GM18519 (cell line): ENCODE measurements at regions not wholly inside any gene's neighbourhood (a gene's known extent, or its start where the extent isn't known, plus 50 kb on each side); places are given as distances from the start of the nearest gene placed in this dataset.
A peak's percentile ranks its signal among the peaks of the same experiment; 100 is the strongest.
"Not testable (repeated sequence)": the region's sequence is repeated elsewhere in the genome, so short reads cannot be mapped to it uniquely, and the experiment has no call there.

Experiments used
- ATAC-seq: cut with Tn5 transposase; IDR thresholded peaks from one replicate; pipeline ENCODE4 v1.9.1; 2021; ENCODE audit warnings: mild to moderate bottlenecking, moderate library complexity; ENCODE audit not compliant: unreplicated experiment, low FRiP score

DNA sequence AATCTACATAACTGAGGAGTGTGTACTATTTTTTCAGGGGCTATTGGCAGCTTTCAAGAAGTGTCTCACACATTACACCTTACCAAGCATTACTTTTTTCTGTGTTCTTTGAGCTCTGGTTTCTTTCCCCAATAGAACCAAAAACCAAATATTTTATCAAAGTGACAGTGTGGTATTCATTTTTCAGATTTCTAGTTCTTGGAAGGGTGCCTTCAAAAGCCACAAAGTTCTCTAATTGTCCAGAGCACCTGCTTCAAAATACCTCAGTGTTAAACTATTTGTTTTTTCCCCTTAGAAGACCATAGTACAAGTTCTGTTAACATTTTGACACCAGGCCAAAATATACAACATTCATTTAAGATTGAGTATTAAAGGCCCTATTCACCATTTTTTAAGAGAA lies 515.7 kb downstream of the ETNK1 start:
- ATAC-seq, result no peak

DNA sequence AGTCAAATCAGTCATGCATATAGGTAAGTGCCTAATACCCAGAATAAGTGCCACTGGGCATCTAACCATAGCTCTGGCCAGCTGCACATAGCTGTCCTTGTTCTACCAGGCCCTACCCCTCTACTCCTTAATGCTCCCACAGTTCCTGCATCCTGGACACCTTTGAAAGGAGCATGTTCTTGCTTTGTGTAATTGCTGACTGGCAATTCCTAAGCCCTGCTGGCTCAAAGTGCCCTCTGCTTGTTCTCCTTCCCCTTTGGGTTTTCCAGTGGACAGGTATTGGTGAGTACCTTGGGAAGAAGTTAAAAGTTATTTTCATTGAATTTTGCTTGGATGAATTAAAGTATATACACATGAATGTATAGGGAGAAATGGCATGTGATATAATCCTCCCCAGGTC lies 516.4 kb downstream of the ETNK1 start:
- no peak for ATAC-seq

DNA sequence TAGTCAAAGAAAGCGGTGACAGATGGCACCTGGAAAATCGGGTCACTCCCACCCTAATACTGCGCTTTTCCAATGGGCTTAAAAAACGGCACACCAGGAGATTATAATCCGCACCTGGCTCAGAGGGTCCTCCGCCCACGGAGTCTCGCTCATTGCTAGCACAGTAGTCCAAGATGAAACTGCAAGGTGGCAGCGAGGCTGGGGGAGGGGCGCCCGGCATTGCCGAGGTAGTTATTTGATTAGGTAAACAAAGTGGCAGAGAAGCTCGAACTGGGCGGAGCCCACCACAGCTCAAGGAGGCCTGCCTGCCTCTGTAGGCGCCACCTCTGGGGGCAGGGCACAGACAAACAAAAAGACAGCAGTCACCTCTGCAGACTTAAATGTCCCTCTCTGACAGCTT lies 521.1 kb downstream of the ETNK1 start:
- ATAC-seq, result not testable (repeated sequence)

DNA sequence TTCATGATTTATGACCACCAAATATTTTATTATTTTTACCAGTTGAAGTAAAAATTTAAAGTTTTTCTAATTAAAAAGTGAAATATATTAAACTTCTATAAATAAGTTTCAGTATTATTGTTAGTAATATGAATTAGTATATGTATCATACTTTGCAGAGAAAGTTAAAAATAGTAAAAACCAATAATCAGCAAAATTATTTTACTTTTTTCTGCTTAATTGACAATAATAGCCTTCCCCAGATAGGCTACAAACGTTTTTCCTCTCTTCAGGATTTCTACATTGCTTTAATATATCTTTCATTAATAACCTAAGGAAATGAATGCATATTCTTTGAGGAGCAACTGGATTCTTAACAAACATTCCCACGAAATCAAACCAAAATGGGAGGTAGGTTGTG lies 543.5 kb downstream of the ETNK1 start:
- no peak for ATAC-seq

DNA sequence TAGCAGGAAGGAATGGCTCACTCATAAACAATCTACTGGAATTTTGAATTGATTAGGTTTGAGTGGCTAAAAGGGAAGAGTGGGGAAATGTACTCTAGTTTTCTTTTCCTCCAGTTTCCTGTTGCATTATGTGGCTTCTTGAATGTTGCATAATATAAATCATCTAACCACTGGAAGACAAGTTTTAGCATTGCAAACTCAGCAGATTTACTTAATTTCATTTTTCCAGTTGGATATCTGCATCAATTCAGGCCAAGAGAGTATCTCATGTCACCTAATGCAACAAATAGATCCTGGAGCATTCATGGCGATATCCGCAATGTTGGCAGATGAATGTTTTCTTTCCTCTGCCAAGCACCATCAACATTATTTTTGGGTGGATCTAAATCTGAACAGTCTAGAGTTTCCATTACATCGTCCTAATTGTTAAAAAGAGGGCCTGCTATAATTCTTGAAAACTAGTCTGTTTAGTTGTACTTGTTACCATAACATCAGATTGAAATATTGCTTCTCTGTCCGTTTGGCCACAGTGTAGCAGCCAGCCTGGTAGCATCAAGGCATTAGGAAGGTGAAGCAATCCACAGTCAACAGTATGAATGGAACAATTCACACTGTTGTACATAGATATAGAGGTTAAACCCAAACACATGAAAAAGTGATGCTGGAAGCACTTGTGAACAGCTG lies 544.2 kb downstream of the ETNK1 start:
- ATAC-seq, result no peak

DNA sequence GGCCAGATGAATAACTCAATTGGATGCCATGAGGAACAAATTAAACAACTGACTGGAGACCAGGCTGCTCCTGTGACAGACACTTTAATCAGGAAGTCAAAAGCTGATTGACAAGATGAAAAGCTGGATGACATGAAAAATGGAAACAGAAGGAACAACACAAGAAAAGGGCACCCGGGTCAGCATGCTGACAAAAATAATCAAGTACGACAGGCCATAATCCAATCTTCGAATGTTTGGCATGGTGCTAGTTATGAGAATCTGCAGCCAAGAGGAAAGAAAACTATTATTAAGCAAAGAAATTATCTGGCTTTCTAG lies 544.7 kb downstream of the ETNK1 start:
- ATAC-seq, result no peak

DNA sequence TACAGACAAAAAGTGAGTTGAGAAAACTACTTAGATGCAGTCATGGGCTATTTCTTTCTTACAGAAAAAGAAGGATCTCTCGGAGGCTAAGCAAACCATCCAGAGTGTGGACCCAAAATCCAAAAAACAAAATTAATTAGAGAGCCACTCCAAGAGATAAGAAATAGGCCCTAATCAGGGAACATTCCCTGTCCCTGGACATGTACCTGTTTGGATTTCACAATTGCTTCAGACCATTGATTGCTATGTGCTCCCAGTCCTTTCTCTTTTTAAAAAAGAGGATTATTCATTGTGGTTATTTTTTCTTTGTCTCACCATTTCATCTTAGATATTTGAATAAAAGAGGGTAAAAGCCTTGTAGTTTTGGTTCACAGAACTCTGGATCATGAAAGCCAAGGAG lies 549.9 kb downstream of the ETNK1 start:
- ATAC-seq, result no peak

DNA sequence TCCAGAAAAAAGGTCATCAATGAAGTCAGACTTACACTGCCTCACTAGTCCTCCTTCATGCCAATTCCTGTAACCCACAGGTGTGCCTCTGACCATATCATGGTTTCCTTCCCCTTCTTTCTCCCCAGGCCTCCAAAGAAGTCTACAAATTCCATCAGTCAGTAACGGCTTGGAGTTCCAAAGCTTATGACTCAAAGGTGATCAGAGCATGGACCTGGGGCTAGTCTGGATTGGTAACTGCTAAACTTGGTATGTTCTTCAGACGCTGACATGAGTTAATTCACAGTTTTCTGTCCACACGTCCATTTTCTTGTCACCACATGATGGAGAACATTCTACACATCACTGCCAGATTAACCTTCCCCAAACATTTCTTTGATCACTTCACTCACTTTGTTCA lies 560.4 kb downstream of the ETNK1 start:
- ATAC-seq, result no peak

DNA sequence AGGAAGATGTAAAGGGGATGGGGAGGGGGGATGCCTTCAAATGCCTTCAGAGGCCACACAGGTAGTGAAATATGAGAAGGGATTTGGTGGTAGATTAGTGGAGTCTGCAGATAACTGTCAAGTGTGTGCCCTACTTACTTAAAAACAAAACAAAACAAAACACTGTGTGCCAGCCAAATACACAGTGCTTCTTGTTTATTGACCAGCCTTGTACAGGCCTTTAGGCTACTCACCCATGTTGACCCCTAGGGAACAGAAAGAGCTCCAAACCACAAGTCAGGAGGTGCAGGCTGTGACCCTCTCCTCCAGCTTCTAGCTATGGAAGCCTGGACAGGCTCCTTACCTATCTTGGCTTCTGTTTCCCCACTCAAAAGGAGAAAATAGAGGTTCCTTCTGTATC lies 562.0 kb downstream of the ETNK1 start:
- no peak for ATAC-seq

DNA sequence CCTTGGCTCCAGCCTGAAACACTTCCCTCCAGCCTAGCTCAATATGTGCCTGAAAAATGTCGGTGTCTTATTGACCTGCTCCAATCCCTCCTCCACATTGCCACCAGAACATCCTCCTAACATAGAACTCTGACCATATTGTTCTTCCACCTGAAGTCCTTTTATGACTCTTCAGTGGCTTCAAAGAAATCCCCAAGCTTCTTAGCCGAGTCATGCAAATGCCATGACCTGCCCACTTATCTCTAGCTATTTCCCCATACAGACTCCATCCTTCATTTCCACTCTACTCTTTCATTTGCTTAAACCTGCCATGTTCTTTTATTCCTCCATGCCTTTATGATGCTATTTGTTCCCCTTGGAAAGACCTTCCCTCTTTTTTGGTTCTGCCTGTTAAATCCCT lies 568.6 kb downstream of the ETNK1 start:
- ATAC-seq, result no peak

DNA sequence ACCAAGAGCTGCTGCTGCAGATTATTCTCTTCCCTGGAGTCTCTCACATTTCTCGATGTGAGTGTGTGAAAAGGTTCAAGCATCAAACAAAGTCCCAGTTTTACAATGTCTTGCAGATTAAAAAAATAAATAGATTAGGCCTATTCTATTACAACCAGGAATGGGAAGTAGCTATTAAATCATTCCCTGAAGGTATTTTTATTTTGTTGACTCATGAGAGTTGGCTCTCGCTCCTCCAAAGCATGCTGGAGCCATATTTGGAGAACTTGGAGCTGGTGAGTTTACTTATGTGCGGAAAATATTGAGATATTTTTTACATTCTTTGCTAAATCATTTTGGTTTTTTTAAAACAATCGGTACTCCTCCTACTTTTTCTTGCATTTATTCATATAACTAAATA lies 572.3 kb downstream of the ETNK1 start:
- no peak for ATAC-seq

DNA sequence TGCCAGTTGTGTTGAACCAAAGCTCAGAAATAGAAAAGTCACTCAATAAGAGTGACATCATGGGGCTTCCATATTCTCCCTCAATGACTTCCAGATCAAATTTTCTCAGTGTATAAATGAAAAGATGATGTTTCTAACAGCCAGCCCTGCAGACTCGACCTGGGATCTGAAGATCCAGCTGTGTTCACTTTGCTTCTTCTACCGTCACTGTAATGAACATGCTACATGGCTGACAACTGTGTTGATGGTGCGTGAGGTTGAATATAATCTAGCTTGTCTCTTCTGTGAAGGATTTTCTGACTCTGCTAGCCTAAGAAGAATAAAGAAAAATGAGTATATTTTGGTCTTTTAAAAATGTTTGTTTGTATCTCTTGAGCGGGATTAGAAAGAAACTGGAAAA lies 577.8 kb downstream of the ETNK1 start:
- no peak for ATAC-seq

DNA sequence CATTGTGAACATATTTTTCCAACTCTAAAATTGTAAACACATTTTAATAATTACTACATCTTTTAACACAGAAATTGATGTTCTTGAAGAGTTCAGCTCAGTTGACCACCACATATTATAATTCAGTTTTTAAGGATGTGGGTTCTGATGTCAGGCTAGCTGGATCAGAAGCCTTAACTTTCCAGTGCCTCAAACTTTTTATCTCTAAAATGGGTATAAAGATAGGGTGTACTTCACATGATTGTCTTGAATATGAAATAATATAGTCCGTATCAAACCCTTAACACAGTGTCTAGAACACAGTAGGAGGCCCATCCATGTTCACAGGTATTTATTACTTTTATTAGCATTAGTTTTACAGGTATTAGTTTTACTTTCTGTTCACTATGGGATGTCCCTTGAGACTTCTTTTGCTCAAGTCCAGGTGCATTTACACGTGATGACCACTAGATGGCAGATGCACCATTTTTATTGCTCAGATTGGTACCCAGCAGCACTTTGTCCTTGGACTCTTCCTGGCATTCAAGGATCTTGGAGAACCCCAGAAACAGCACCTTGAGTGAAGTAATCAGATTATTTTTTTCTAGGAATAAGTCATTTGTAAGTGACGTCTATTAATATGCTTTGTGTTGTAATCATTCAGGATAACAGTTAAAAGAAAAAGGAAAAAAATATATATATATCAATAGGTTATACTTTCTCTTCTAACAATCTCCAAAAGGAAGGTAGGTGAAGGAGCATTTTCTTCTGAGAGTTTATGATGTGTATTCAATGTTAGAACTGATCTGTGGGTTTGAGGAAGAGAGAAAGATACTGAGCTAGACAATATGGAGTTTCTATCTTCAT lies 580.2 kb downstream of the ETNK1 start:
- peak; percentile 90 for ATAC-seq

DNA sequence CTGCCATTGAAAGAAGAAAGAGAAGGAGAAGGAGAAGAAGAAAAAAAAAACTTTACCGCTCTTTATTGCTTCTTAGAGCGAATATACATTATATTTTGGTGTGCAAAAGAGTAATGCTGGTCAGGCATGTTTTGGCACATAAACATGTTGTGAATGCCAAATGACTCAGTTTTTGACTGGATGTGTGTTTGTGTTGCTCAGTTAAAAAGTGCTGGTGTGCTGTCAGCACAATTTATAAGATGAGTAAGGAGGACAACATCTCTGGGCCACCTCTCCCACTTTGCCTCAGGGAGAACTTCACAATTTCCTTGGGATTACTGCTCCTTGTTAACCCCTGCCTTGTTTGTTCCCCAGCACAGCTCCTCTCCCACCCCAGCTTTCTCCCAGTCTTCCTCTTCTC lies 584.8 kb downstream of the ETNK1 start:
- no peak for ATAC-seq

DNA sequence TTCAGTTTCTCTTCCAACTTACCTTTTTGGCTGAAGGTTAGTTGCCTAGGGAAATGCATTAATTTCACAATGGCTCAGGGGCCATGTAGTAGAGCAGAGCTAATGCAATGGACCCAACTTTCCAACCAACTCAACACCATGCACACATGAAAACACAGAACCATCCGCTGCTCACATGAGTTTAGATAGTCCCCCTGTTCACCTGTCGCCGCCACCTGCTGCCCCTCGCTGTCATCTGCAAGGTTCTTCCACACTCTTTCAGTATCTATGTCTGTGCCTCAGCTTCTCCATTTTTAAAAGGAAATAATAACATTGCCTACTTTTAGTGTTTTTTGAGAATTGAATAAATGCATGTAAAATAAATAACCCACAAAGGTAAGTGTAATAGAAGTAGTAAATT lies 585.6 kb downstream of the ETNK1 start:
- no peak for ATAC-seq

DNA sequence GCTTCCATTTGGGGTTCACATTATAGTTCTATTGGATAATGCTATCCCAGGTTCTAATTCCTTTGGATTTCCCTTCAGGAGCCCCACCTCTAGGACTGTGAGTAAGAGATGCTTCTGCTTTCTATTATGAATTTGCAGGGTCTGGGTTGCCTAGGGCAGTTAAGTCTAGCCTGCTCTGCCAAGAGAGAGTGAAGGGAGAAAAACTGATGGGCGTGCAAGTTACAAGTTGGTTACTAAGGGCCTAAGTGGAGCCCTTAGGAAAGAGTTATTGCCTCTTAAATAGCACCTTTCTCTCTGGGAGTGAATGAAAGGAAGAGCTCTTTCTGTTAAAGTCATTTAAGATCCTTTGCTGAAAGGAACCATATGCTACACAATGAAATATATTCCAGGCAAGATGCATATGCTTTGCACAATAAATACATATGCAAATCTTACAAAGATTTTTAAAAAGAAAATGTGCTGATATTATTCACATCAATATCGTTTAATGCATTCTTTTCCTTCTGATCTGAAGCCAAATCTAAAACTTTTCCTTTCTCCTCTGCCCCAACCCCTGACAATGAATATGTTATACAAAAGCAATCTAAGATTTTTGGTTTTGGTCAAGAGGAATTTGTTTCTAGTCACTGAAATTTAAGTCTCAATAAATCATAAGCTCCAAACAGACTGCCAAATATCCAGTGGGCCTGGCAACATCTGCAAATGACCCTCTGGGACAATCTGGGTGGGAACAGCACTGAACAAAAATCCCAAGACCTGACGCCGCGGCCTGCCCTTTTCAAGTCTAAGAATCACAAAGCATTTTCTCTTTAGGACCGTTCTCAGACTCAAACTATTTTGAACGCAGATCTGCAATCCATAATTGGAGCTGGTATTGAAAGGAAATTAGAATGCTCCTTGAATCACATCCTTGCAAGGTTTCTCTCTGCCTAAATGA lies 586.7 kb downstream of the ETNK1 start:
- no peak for ATAC-seq

DNA sequence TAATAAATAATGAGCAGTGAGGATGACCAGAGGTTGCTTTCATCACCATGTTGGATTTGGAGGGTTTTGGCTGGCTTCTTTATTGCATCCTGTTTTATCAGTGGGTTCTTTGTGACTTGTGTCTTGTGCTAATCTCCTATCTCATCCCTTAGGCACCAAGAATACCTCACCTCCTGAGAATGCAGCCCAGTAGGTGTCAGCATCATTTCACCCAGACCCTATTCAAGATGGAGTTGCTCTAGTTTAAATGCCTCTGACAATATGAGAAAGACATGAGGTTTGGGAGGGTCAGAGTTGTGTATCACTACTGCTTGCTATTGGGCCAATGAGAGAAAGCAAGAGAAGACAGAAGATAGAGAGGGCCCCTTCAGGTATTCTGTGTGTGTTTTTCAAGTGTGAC lies 592.2 kb downstream of the ETNK1 start:
- no peak for ATAC-seq

DNA sequence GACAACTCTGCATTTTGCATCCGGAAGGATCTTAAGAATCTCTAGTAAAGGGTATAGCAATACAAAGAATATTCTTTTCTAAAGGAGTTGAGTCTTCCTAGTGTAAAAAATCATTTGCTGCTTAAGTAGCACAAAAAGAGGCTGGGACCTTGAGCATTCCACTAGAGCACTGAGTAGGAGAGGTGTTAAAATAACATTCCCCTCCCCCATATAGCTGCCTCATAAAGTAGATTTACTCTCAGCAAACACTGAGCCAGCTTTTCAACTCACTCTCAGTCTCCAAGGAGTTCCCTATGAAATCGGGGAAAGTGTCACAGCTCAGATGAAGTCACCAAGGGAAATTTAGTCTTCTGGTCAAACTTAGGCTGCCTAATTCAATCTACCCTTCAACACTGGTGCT lies 592.7 kb downstream of the ETNK1 start:
- ATAC-seq, result no peak

DNA sequence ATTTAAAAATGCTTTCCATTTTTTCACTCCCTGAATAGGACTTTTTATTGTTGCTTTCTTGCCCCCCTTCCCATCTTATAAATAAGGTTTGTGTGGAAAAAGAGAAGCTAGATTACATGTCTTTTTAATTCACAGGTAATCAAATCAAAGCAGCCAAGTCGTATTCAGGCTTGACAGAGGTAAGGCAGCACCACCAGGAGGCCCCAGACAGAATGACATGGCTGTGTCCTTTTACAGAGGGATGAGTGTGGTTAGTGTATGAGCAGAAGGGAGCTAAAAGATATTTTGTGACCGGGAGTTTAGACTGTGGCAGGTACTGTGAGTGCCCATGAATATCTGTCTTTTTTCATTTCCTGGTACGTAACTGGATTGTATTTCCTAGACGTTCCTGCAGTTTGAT lies 596.1 kb downstream of the ETNK1 start:
- ATAC-seq, result no peak

DNA sequence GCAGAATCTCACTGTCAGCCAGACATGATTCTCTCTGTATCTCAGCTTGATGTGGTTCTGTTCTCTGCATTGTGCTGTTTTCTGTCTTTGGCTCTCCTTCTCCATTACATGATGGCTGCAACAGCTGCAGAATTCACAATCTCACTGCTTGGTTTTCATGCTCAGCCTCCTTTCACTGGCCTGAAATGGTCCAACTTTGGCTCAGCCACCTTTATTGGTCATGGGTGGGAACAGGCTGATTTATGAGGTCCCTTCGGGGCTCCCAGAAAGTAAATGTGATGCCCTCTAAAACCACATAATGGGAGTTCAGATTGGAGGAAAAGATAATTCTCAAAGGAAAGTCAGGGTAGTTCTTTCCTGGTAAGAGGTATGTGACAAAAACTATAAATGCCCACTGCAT lies 597.0 kb downstream of the ETNK1 start:
- no peak for ATAC-seq

DNA sequence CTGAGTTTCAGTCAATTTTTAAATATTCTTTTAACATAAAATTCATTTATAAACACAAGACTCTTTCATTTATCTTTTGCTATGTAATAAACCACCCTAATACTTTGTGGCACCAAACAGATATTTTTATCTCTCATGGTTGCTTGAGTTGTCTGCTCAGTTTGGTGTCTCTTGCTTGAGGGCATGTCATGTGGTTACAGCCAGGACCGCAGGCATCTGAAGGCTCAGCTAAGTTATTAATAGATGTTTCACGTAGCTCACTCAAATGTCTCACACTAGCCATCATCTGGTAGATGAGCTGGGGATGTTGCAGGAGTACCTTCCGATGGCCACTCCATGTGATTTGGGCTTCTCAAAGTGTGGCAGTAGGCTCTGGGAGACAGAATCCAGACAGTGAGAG lies 597.8 kb downstream of the ETNK1 start:
- ATAC-seq, result no peak
